Parathyroid adenoma (tissue), 2 donors: ENCODE measurements at regions not wholly inside any gene's neighbourhood (a gene's known extent, or its start where the extent isn't known, plus 50 kb on each side); places are given as distances from the start of the nearest gene placed in this dataset.

ENCODE experiments used
- H2AFZ ChIP-seq: fragments of 300-600 bp; sonication (generic); one replicate; pipeline ENCODE4 v1.7.0; 2017; ENCODE audit warnings: antibody characterized with exemption, mild to moderate bottlenecking
- H3K27ac ChIP-seq: fragments of 300-600 bp; sonication (generic); one replicate; pipeline ENCODE4 v1.7.0; 2017
- H3K27me3 ChIP-seq: fragments of 300-600 bp; sonication (generic); one replicate; pipeline ENCODE4 v1.7.0; 2017; ENCODE audit warnings: low read length; ENCODE audit not compliant: control insufficient read depth, insufficient read depth
- H3K36me3 ChIP-seq: fragments of 300-600 bp; sonication (generic); one replicate; pipeline ENCODE4 v1.7.0; 2017; ENCODE audit warnings: low read length; ENCODE audit not compliant: control insufficient read depth, insufficient read depth
- H3K4me1 ChIP-seq: fragments of 300-600 bp; sonication (generic); one replicate; pipeline ENCODE4 v1.7.0; 2017; ENCODE audit warnings: control low read depth
- H3K4me2 ChIP-seq: fragments of 300-600 bp; sonication (generic); one replicate; pipeline ENCODE4 v1.7.0; 2017; ENCODE audit warnings: low read length
- H3K4me3 ChIP-seq: fragments of 300-600 bp; sonication (generic); one replicate; pipeline ENCODE4 v1.7.0; 2017; ENCODE audit warnings: low read depth, low read length
- H3K79me2 ChIP-seq: fragments of 300-600 bp; sonication (generic); one replicate; pipeline ENCODE4 v1.7.0; 2017; ENCODE audit warnings: control low read depth
- H3K9ac ChIP-seq: fragments of 300-600 bp; sonication (generic); one replicate; pipeline ENCODE4 v1.7.0; 2017; ENCODE audit warnings: mild to moderate bottlenecking
- H3K9me3 ChIP-seq: fragments of 300-600 bp; sonication (generic); one replicate; pipeline ENCODE4 v1.7.0; 2017; ENCODE audit warnings: low read length; ENCODE audit not compliant: control insufficient read depth
- TF ChIP-seq, protein P1 (sequence below): fragments of 300-600 bp; sonication (generic); IDR thresholded peaks from one replicate; pipeline ENCODE4 v1.7.0; 2017; ENCODE audit warnings: antibody characterized with exemption, mild to moderate bottlenecking
- donor health status: primary hyperparathyroidism.

DNA sequence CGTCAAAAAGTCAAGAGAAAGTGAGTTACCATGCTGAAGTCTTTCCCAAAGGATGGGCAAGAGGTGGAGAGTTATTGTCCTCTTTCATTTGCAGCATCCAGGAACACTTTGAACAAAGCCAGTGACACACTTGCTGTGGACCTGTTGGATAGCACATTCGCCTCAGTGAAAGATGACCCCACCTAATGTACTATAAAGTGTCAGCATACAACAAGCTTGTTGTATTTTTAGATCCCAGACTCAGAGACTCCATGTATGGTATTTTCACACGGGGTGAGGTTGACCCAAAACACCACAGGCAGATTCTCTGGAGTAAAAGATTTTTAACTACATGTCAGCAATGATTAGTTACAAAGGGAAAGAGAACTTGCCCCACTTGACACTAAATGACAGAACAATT lies 273.8 kb downstream of the PTBP2 start:
- H3K4me1 ChIP-seq = no peaks in the 10 kb centered on the region
- no peak overlapping the region for H3K9ac ChIP-seq
- no peaks in the 10 kb centered on the region for H3K9me3 ChIP-seq
- H3K27ac ChIP-seq = no peak overlapping the region
- TF ChIP-seq, protein P1, sequence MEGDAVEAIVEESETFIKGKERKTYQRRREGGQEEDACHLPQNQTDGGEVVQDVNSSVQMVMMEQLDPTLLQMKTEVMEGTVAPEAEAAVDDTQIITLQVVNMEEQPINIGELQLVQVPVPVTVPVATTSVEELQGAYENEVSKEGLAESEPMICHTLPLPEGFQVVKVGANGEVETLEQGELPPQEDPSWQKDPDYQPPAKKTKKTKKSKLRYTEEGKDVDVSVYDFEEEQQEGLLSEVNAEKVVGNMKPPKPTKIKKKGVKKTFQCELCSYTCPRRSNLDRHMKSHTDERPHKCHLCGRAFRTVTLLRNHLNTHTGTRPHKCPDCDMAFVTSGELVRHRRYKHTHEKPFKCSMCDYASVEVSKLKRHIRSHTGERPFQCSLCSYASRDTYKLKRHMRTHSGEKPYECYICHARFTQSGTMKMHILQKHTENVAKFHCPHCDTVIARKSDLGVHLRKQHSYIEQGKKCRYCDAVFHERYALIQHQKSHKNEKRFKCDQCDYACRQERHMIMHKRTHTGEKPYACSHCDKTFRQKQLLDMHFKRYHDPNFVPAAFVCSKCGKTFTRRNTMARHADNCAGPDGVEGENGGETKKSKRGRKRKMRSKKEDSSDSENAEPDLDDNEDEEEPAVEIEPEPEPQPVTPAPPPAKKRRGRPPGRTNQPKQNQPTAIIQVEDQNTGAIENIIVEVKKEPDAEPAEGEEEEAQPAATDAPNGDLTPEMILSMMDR = no peak
- no peak overlapping the region for H3K4me3 ChIP-seq
- H3K79me2 ChIP-seq = no peaks in the 10 kb centered on the region
- no peak overlapping the region for H3K4me2 ChIP-seq
- H3K27me3 ChIP-seq = no peaks in the 10 kb centered on the region
- no peaks in the 10 kb centered on the region for H3K36me3 ChIP-seq
- no peak overlapping the region for H2AFZ ChIP-seq

DNA sequence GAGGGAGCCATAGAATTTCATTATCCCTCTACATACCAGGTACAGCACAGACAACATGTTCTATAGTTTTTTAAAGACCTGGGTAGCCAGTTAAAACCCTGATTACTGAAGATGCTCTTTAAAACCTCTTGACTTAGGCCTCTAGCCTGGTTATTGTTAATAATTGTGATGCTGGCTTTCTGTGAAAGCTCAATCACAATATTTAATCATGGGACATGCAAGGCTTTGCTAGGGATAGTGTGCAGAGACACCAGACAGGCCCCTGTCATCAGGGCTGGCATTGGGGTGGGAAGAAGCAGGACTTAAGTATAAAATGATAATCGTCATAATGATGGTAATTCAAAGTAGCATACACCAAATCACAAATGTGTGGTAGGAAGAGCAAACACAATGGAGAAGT lies 274.4 kb downstream of the PTBP2 start:
- no peaks in the 10 kb centered on the region for H3K36me3 ChIP-seq
- H3K9me3 ChIP-seq = no peaks in the 10 kb centered on the region

DNA sequence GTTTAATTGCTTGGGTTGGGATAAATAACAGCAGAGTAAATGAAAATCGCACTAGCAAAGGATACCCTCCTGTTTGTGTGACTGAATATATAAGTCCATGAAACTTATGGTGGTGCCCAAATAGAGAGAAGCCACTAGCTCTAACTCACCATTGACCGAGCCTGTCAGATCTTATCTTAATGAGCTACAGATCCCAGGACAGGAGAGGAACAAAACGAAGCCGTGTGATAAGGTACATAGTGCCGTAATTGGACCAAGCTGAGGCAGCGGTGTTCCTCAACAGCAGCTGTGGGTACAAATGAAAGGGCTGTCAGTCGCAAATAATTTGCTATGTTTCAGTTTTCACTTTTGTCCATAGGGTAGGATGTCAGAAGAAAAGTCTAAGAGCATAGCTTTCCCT lies 276.1 kb downstream of the PTBP2 start:
- Histone ChIP-seq H3K27ac (no peak overlapping the region), H3K79me2 (no peaks in the 10 kb centered on the region), H3K9me3 (no peaks in the 10 kb centered on the region), H3K9ac (no peak overlapping the region), H3K27me3 (no peaks in the 10 kb centered on the region), H3K4me3 (no peak overlapping the region), H3K4me1 (no peaks in the 10 kb centered on the region), H3K4me2 (no peak overlapping the region), H3K36me3 (no peaks in the 10 kb centered on the region), H2AFZ (no peak overlapping the region)
- TF ChIP-seq, protein P1 = no peak

More for the DNA sequence above, 274.4 kb downstream of the PTBP2 start:
- TF ChIP-seq, protein P1 = no peak
- Histone ChIP-seq H3K4me2 (no peak overlapping the region), H3K4me3 (no peak overlapping the region), H3K79me2 (no peaks in the 10 kb centered on the region), H3K9ac (no peak overlapping the region), H2AFZ (no peak overlapping the region), H3K27me3 (no peaks in the 10 kb centered on the region), H3K4me1 (no peaks in the 10 kb centered on the region), H3K27ac (no peak overlapping the region)

DNA sequence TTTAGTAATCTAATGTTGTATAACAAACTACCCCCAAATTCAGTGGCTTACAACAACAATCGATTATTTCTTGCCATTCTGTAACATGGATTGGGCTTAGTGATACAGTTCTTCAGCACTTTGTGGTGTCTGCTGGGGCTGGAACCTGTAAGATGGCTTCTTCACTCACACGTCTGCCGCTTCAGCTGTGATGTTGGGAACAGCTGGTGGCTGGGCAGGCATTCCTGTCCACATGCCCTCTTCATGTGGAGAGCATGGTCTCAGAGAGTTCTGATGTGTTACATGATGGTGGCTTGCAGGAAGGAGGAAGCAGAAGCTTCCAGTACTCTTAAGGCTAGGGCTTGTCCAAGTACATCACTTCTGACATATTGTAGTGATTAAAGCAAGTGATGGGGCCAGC lies 276.9 kb downstream of the PTBP2 start:
- TF ChIP-seq, protein P1 = no peak
- Histone ChIP-seq H3K79me2 (no peaks in the 10 kb centered on the region), H3K4me1 (no peaks in the 10 kb centered on the region), H3K4me3 (no peak overlapping the region), H3K36me3 (no peaks in the 10 kb centered on the region), H3K4me2 (no peak overlapping the region), H3K9ac (no peak overlapping the region), H3K9me3 (no peaks in the 10 kb centered on the region), H3K27ac (no peak overlapping the region), H3K27me3 (no peaks in the 10 kb centered on the region), H2AFZ (no peak overlapping the region)

DNA sequence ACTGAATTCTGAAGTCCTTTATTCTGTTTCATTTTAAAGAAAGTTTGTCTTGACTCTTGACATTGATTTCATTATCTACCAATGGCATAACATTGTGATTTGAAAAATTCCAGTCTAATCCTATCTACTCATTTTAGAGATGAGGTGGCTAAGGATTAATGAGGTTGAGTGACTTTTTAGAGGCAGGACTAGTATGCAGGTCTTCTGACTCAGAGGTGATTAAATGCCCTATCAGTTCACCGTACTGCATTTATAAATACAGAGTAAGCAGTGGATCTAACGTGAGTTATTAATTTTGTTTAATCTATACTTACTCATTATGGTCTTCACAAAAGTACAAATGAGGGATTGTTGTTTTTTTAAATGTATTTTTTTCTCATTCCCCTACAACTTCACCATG lies 277.6 kb downstream of the PTBP2 start:
- TF ChIP-seq, protein P1 = no peak
- Histone ChIP-seq H3K36me3 (no peaks in the 10 kb centered on the region), H3K79me2 (no peaks in the 10 kb centered on the region), H3K4me1 (no peaks in the 10 kb centered on the region), H3K9me3 (no peaks in the 10 kb centered on the region), H3K27me3 (no peaks in the 10 kb centered on the region), H3K4me2 (no peak overlapping the region), H3K27ac (no peak overlapping the region), H2AFZ (no peak overlapping the region), H3K4me3 (no peak overlapping the region), H3K9ac (no peak overlapping the region)
